Stromal cell of bone marrow (primary cell): ENCODE measurements at regions not wholly inside any gene's neighbourhood (a gene's known extent, or its start where the extent isn't known, plus 50 kb on each side); places are given as distances from the start of the nearest gene placed in this dataset.

ENCODE experiments used
- DNase-seq: peaks from one replicate; pipeline ENCODE4 v3.0.0-alpha.2; 2012; ENCODE audit warnings: low read depth

DNA sequence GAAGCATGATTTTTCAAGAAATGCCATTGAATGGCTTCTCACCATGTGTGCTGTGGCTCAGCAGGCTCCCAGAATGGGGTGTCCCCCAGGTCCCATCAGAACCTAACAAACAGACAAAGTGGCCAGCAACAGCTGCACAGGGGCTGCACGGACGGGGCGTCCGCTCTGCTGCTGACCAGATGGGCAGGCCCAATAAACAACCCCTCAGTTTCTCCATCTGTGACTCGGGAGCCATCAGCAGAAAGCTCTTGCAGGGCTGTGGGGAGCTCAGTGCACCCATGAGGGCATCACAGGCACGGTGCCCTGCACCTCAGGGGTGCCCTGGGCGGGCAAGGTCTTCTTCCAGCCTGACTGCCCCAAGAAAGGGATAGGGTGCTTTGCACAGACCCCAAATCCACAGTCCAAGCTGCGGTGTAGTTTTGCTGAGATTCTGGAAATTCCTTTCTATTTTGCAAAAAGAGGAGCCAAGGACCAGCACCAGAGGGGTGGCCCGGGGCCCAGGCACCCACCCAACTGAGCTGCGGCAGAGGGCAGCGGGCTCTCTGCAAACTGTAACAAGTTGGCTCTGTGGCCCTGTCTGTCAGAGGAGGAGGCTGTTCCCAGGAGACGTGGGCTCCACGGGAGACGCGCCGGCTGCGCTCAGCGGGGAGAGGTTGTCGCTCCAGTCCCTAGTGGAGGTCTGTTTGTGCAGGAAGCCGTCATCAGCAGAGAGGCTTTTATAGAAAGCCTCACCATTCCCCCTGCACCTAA lies 138.7 kb upstream of the PPP1R26 start:
- no peak for DNase-seq

DNA sequence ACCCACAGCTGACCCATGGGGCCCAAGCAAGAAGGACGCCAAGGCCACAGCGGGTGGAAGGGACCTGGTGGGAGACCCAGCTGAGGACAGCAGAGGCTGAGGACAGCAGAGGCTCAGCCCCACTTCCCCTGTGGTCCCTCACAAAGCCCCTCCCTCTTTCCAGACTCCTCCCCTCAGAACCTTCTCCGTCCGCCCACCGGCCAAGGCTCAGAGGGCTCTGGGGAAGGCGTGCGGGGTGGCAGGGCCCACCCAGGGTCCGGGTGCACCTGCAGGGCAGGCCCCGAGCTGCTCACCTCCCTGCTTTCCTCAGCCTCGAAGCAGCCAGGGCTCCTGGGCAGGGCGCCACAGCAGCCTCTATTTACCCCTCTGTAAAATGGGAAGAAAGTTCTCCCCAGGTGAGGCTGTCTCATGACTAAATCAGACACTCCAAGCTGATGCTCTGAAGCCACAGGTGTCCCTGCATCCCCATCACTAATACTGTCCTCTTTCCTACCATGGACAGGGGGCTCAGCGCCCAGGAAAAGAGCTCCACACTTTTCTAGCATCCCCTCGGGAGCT lies 137.9 kb upstream of the PPP1R26 start:
- no peak for DNase-seq

DNA sequence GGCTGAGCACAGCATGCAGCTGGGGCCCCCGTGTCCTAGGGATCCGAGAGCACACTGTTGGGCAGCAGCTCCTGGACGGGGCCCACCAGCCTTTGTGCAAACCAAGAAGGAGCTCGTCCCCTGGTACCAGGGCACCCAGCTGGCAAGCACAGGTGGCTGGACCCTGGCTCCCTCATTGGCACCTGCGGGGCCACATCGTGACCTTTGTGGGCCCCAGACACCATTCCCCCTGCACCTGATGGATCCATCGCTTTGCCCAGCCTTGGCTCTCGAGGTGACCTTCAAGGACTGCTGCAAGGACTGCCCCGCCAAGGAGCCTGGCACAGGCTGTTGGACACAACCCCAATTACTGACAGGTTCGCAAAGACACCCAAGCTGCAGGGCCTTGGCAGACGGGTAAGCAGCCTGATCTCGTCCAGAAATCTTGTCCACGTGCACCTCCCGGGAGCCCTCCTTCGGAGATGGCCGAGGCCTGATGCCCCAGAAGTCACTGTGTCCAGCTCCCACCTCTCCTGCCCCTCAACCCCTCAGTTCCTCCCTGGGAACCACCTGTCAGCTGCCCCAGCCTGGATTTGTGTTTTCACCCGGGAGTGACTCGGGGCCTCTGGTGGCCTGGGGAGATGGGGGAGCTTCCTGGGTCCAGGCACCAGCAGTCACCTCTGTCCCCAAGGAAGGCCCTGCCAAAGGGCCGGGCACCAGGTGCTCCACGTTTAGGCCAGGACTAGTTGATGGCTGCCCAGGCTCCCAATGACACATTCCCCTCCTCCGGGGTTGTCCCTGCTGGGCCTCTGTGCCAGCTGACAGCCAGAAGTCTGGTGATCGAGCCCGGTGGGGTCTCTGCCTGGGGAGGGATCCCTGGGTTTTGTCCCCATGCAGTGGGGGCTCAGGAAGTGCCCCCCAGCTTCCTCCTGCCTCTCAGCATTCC lies 137.1 kb upstream of the PPP1R26 start:
- DNase-seq, result no peak

DNA sequence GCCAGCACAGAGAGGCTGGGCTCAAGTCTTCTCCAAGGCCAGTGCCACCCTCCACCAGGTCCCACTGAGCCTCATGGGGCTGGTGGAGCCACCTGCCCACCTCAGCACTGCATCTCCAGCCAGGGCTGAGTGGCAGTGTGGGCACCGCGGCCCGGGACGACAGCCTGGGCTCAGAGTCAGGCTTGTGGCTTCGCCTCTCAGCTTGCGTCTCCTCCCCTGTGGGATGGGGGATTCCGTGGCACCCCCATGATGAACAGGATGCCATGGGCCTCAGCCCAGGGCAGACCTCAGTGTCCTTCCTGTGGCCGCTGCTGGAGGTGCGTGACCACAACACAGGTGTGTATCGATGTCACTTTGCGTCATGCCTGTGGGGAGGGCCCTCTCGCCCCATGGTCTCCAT lies 136.4 kb upstream of the PPP1R26 start:
- DNase-seq, result no peak

DNA sequence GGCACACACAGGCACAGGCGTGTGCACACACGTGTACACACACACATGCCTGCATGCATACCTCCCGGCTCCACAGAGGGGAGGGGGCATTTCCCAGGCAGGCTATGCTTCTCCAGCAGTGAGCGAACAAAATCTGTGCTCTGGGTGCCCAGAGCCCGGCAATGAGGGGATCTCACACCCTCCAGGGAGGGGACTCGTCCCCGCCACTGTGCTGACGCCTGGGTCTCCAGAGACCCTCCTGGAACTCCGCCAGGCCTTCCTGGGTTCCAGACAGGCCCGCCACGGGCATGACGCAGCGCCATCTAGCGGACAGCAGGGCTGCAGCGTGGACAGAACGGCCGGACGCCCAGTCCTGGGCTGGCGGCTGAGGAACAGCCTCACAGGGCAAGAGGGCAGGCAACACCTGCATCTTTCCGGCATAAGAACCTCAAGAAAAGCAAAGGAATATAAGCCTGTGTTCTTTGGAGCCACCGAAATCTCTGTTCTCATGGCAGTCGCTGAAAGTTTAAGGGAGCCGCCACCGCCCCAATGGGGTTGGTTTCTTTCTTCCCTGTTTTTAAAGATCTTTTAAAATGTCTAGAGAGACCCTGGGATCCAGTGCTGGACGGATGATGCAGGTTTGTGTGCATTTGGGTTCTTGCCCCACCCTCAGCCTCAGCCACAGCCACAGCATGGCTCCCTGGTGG lies 135.6 kb upstream of the PPP1R26 start:
- peak; percentile 2 for DNase-seq

DNA sequence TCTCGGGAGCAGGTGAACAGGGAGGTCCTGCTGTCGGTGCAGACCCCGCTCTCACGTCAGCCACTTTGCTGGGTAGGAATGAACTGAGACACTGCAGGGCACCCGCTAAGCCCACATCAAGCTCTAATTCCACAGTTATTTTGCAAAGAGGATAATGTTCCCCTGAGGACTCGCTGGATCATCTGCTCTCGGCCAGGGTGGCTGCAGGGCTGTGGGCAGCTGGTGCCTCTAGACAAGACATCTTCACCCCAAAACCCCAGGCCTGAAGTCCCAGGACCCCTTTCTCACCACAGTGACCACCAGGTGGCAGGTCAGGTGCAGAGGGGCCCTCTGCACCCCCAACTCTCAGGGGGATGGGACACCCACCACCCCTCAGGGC lies 135.1 kb upstream of the PPP1R26 start:
- DNase-seq, result no peak

DNA sequence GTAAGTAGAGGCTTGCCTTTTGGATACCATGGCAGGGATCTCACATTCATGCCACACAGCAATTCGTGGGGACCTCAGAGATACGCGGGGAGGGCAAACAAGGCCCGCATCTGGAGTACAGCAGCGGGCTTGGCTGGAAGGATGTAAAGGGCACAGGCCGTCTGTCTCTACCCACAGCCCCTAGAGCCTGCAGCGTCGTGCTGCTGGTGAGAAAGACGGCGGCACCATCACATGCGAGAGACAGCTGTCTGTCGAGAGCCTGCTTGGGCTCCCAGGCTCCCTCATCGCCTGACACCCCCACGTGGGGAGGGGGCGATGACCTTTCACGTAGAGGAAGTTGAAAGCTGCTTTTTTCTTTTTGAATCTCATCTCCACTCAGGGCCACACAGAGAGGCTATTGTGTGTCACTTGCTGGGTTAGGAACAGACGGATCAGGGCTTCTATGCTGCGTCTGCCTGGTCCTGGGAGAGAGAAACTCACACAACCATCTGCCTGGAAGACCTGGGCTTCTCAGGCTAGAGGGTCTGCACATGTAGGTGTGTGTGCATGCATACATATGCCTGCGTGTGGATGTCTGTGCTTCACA lies 134.6 kb upstream of the PPP1R26 start:
- DNase-seq, result no peak

DNA sequence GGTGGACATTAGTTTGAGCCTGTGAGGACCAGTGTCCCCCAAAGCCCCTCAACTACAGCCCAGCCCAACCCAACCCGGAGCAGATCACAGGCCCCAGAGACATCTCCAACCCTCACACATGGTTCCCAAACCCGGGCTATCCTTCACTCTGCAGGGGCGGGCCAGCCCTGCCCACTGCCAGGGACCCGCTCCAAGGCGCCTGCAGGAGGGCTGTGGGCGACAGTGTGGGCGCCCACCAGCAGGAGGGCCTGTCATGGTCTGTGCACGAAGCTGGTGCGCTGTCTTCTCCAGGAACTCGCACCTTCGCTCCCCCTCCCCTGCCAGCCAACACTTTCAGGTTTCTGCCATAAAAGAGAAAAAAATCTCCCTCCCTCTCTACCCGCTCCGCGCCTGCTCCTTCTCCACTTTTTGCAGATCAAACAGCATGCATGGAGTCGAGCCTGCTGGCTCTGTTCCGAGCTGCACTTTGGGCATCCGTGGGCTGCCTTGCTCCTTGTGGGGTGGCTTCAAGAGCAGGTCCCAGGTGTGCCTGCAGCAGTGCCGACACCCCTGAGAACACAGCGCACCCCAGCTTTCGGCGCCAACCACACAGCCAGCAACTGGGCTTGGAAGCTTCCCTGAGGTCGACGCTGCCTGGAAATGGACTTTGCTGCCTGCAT lies 133.7 kb upstream of the PPP1R26 start:
- no peak for DNase-seq

DNA sequence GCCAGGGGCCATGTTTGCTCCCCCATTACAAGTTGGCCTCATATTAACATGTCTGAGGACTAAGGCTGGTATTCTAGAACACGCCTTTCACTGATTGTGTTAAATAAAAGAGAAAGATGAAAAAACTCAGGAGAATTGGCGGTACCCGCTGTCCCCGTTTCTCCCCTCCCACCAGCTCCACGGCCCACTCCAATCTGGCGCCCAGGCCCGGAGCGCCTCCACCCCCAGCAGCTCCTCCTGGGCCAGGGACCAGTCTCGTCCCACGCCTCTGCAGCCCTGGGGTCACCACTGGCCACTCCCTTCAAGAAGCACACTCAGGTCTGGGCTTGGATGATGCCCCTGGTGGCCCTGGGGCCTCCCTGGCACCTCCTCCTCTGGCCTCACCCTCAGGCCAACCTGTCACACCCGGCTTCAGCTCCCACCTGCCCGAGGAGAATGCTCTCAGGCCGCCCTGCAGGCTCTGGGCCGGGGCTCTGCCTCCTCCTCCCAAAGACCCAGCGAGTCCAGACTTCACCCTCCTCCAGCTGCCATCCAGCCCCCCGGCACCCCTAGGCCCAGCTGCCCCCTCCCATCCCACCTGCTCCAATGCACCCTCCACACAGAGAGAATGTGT lies 133.0 kb upstream of the PPP1R26 start:
- no peak for DNase-seq

DNA sequence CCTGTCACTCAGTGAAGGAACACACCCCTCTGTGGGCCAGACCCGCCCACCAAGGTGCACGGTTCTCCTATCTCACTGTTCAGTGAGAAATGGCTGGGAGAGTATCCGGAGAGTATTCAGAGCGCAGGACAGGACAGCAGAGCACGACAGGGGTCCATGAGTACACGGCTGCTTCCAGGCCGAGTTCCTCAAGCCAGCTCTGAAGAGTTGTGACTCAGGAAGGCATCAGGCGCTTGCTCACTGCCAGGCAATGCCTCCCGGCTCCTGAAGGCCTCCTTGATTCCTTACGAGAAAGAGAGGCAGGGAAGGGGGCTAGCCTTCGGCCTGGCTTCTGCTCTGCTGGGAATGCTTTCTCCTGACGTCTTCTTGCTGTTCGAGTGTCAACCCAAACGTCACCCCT lies 132.1 kb upstream of the PPP1R26 start:
- no peak for DNase-seq

DNA sequence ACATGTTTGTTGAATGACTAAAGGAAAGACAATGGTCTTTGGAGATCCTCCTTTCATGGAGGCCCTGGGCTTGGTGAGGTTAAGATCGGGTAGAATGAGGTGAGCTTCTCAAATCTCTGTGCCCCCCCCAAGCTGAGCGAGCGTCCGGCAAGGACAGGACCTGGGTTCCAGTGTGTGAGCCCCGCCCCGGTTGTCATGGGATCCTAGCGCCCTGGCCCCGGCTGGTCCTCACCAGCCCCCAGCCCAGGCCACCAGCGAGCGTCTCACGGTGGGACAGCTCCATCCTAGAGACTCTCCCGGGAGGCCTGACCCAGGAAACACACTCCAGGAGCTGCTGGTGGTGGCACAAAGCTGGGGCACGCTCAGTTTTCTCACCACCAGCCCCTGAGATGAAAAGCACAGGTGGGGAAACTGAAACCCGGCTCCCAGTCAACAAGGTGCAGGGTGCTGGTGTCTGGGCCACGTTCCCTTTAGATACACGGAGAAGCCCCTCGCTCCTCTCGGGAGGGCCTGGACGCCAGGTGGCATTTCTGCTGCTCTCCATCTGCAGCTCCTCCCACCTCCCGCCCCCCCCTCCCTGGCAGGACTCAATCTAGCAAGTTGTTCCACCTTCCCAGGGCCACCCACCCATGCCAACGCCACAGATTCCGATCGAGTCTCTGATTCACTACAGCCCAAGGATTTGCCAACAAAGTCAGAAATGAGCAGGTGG lies 131.3 kb upstream of the PPP1R26 start:
- no peak for DNase-seq

DNA sequence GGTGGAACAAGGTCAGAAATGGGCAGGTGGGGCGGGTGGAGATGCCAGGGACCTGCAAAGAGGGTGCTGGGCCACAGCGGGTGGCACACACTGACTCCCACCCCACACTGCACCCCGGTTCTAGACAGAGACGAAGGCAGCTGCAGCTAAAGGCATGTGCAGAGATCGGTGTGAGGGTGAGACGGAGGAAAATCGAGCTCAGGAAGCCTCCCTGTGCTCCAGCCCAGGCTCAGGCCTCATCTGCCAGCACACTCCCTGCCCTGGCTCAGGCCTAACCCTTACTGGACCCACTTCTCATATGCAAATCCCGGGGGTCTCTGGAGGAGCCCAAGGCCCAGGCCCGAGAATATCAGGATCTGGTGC lies 130.8 kb upstream of the PPP1R26 start:
- no peak for DNase-seq

DNA sequence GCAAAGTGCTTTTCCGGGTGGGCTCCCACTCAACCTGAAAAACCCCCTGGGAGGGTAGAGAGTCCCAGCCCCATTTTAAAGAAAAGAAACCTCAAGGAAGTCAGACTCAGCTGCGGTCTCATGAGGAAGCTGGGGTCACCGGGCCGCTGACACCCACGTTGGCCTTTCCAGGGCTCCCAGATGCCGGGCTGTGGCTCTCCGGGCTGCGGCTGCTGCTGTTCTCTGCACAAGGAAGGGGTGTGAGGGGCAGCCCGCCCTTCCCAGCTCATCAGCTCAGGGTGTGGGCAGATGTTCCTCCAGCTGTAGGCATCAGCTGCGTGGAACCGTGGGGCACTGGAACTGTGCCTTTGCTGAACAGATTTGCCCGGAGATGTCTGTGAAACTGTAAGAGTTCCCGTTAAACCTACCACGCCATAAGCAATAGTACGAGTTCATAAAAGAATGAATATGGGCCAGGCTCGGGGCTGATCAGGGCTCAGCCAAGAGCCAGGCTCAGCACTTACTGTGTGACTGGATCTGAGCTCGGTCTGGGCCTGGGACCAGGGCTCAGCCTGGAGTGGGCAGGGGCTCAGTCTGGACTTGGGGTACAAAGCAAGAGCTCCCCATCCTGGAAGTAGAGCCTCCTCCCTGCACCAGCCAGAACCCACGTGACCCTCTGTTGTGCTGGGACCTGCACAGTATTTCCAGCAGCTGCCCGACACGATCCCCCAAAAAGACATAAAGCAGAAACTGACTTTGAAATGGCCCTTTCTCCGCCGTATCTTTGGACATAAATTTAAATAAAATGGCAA lies 130.2 kb upstream of the PPP1R26 start:
- no peak for DNase-seq

DNA sequence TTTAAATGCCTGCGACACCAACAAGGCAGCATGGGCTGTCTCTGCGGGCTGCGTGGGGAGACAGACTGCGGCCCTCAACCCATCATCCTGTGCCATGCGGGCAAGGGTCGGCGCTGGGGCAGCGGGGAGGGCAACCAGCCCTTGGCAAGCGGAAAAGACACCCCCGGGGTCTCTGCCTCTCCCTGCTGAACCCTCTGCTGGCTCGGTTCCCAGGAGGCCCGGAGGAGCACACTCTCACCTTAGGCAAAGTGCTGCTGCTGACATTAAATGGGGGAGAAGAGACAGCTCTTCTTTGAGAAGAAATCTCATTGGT lies 129.6 kb upstream of the PPP1R26 start:
- no peak for DNase-seq

DNA sequence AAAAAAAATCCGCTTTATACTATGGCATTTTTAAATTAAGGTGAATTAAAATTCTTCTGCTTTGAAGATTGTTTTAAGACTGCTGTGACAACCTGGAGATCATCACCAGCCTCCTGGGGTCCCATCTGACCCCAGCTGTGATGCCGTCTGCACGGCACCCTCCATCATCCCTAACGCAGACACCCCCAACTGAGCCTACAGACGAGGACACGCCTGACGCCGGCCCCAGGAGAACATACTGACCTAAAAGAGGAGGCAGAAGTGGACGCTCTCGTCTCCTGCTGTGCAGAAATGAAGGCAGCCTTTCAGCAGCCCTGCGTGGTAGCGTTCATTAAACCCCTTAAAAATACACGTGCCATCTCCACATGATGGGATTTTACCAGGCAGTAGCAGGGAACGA lies 125.6 kb upstream of the PPP1R26 start:
- DNase-seq, result no peak

DNA sequence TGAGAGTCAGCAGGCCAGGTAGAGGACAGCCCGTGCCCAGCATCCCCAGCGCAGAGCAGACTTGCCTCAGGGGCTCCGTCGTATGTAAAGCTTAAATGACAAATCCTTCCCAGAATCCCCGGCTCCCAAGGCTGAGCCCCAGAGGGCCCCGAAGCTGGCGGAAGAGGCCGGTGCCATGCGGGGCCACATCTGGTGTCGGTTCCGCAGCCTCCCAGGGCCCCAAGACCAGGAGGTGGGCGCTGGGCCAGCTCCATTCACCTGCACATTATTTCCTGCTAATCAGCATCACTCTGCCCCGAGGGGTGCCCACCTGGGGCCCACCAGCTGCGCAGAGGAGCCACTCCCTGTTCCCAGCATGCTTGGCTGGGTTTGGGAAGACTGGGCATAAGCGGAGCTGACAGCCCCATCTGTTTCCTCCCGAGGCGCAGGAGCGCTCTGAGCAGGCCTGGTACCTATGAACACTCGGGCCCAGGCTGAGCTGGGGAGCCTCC lies 124.0 kb upstream of the PPP1R26 start:
- no peak for DNase-seq

DNA sequence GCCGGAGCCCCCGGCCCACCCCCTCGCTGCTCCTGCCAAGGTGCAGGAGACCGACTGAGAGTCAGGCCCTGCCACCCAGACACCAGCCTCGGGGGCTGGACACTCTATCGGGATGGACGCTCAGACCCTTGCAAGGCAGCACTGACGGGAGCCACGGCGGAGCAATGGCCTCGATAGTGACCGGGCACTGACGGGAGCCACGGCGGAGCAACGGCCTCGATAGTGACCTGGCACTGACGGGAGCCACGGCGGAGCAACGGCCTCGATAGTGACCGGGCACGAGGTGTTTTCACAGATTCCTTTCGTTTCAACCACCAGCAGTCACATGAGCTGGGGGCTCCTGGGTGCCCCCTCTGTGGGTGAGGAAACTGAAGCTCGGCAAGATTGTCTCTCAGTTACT lies 123.6 kb upstream of the PPP1R26 start:
- no peak for DNase-seq

DNA sequence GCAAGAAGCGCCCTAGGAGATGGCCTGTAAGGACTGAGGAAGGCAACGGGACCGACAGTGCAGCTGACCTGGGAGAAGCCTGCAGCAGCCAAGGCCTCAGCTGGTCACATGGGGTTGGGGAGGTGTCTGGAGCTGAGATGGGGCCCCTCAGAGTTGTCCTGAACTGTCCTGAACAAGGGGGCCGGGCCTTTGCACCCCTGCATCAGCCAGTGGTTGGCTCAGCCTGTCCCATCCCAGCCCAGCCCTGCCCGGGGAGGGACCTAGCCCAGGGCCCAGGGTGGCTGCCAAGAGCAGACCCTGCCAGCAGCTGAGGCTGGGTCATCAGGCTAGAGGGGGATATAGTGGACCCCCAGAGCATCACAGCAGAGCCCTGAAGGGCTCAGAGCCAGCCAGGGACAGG lies 122.8 kb upstream of the PPP1R26 start:
- DNase-seq, result no peak

DNA sequence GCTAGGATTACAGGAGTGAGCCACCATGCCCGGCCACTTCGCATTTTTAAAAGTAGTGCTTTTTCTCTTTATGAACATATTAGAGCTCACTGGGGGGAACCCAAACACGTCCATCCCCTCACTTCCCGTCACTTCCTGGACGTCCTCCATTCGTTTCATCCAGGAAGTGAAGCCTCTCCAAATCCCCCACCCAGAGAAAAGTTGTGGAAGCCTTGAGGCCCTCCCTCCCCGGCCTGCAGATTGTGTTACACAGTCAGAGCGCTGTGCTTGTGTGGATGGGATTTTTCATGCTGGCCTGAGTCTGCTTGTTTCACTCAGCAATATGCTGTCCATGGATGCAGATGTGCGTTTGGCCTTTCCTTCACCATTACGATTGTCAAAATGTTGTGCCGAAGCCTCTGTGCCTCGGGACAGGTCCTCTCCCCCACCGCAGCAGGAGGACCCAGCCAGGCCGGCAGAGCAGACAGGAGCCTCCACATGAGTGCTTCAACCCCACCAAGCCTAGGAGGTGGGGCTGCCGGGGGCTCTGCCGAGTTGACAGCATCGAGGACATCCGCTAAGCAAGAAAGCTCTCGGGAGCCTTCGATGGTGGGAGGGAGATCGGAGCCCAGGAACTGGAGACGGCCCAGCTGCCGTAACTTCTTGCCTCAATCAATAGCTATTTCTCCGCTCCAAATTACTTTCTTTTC lies 121.6 kb upstream of the PPP1R26 start:
- DNase-seq, result no peak
